ENCODE measurements at regions not wholly inside any gene's neighbourhood (a gene's known extent, or its start where the extent isn't known, plus 50 kb on each side); places are given as distances from the start of the nearest gene placed in this dataset.
"Not testable (repeated sequence)": the region's sequence is repeated elsewhere in the genome, so short reads cannot be mapped to it uniquely, and the experiment has no call there.

GRCh38 chr15:85274315-85275050 lies 105.9 kb upstream of the AKAP13 start:
- Histone ChIP-seq H3K9ac (ENCODE audit: low read length) (no peak overlapping the region), H3K27ac (ENCODE audit: low read depth, low read length) (no peak overlapping the region), H3K4me3 (ENCODE audit: low read depth, low read length) (no peak overlapping the region), H3K27me3 (ENCODE audit: control insufficient read depth, insufficient read depth, low read length) (no peaks in the 10 kb centered on the region), H3K9me3 (ENCODE audit: control insufficient read depth, insufficient read depth, low read depth, low read length) (no peaks in the 10 kb centered on the region), H3K36me3 (ENCODE audit: control insufficient read depth, insufficient read depth, low read length) (no peaks in the 10 kb centered on the region), H3K4me1 (ENCODE audit: control insufficient read depth, insufficient read depth, low read length) (no peaks in the 10 kb centered on the region)

- no peak overlapping the region for H3K27ac ChIP-seq (ENCODE audit: low read depth, low read length)
- H3K27me3 ChIP-seq (ENCODE audit: control insufficient read depth, insufficient read depth, low read length), result no peaks in the 10 kb centered on the region
- no peaks in the 10 kb centered on the region for H3K36me3 ChIP-seq (ENCODE audit: control insufficient read depth, insufficient read depth, low read length)
- H3K4me3 ChIP-seq (ENCODE audit: low read depth, low read length), result no peak overlapping the region
- H3K9me3 ChIP-seq (ENCODE audit: control insufficient read depth, insufficient read depth, low read depth, low read length), result no peaks in the 10 kb centered on the region
- no peaks in the 10 kb centered on the region for H3K4me1 ChIP-seq (ENCODE audit: control insufficient read depth, insufficient read depth, low read length)
- H3K9ac ChIP-seq (ENCODE audit: low read length), result no peak overlapping the region
These were observed 103.9 kb upstream of the AKAP13 start for GRCh38 chr15:85276508-85276907.

- Histone ChIP-seq H3K36me3 (ENCODE audit: control insufficient read depth, insufficient read depth, low read length) (no peaks in the 10 kb centered on the region), H3K9me3 (ENCODE audit: control insufficient read depth, insufficient read depth, low read depth, low read length) (no peaks in the 10 kb centered on the region)
These were observed 103.5 kb upstream of the AKAP13 start for GRCh38 chr15:85276921-85277320.

GRCh38 chr15:85277847-85278370 lies 102.5 kb upstream of the AKAP13 start:
- Histone ChIP-seq H3K36me3 (ENCODE audit: control insufficient read depth, insufficient read depth, low read length) (no peaks in the 10 kb centered on the region), H3K9ac (ENCODE audit: low read length) (no peak overlapping the region), H3K9me3 (ENCODE audit: control insufficient read depth, insufficient read depth, low read depth, low read length) (no peaks in the 10 kb centered on the region), H3K27me3 (ENCODE audit: control insufficient read depth, insufficient read depth, low read length) (no peaks in the 10 kb centered on the region; the same call in 1 of the 2 replicates), H3K4me1 (ENCODE audit: control insufficient read depth, insufficient read depth, low read length) (no peaks in the 10 kb centered on the region), H3K4me3 (ENCODE audit: low read depth, low read length) (no peak overlapping the region), H3K27ac (ENCODE audit: low read depth, low read length) (no peak overlapping the region)

More at GRCh38 chr15:85276921-85277320, 103.5 kb upstream of the AKAP13 start:
- Histone ChIP-seq H3K4me1 (ENCODE audit: control insufficient read depth, insufficient read depth, low read length) (no peaks in the 10 kb centered on the region), H3K27me3 (ENCODE audit: control insufficient read depth, insufficient read depth, low read length) (no peaks in the 10 kb centered on the region), H3K4me3 (ENCODE audit: low read depth, low read length) (no peak overlapping the region), H3K27ac (ENCODE audit: low read depth, low read length) (no peak overlapping the region), H3K9ac (ENCODE audit: low read length) (no peak overlapping the region)

- no peak overlapping the region for H3K9ac ChIP-seq (ENCODE audit: low read length)
- no peak overlapping the region for H3K27ac ChIP-seq (ENCODE audit: low read depth, low read length)
- H3K4me1 ChIP-seq (ENCODE audit: control insufficient read depth, insufficient read depth, low read length), result no peaks in the 10 kb centered on the region
These were observed 100.2 kb upstream of the AKAP13 start for GRCh38 chr15:85280203-85280602.

GRCh38 chr15:85281293-85281882 lies 99.0 kb upstream of the AKAP13 start:
- H3K36me3 ChIP-seq (ENCODE audit: control insufficient read depth, insufficient read depth, low read length), result no peaks in the 10 kb centered on the region
- no peak overlapping the region for H3K9ac ChIP-seq (ENCODE audit: low read length)
- no peaks in the 10 kb centered on the region for H3K4me1 ChIP-seq (ENCODE audit: control insufficient read depth, insufficient read depth, low read length)
- H3K4me3 ChIP-seq (ENCODE audit: low read depth, low read length), result no peak overlapping the region
- no peaks in the 10 kb centered on the region for H3K9me3 ChIP-seq (ENCODE audit: control insufficient read depth, insufficient read depth, low read depth, low read length)
- H3K27me3 ChIP-seq (ENCODE audit: control insufficient read depth, insufficient read depth, low read length), result no peaks in the 10 kb centered on the region; the same call in 1 of the 2 replicates
- no peak overlapping the region for H3K27ac ChIP-seq (ENCODE audit: low read depth, low read length)

More at GRCh38 chr15:85280203-85280602, 100.2 kb upstream of the AKAP13 start:
- Histone ChIP-seq H3K27me3 (ENCODE audit: control insufficient read depth, insufficient read depth, low read length) (no peaks in the 10 kb centered on the region; the same call in 1 of the 2 replicates), H3K9me3 (ENCODE audit: control insufficient read depth, insufficient read depth, low read depth, low read length) (no peaks in the 10 kb centered on the region), H3K4me3 (ENCODE audit: low read depth, low read length) (no peak overlapping the region), H3K36me3 (ENCODE audit: control insufficient read depth, insufficient read depth, low read length) (no peaks in the 10 kb centered on the region)

GRCh38 chr15:85282504-85283115 lies 97.8 kb upstream of the AKAP13 start:
- H3K36me3 ChIP-seq (ENCODE audit: control insufficient read depth, insufficient read depth, low read length), result no peaks in the 10 kb centered on the region
- no peaks in the 10 kb centered on the region; the same call in 1 of the 2 replicates for H3K27me3 ChIP-seq (ENCODE audit: control insufficient read depth, insufficient read depth, low read length)
- no peaks in the 10 kb centered on the region for H3K9me3 ChIP-seq (ENCODE audit: control insufficient read depth, insufficient read depth, low read depth, low read length)
- no peak overlapping the region for H3K9ac ChIP-seq (ENCODE audit: low read length)
- no peaks in the 10 kb centered on the region for H3K4me1 ChIP-seq (ENCODE audit: control insufficient read depth, insufficient read depth, low read length)
- no peak overlapping the region for H3K27ac ChIP-seq (ENCODE audit: low read depth, low read length)
- H3K4me3 ChIP-seq (ENCODE audit: low read depth, low read length), result no peak overlapping the region

GRCh38 chr15:85283815-85284214 lies 96.6 kb upstream of the AKAP13 start:
- not testable (repeated sequence) for H3K9ac ChIP-seq (ENCODE audit: low read length); H3K27ac ChIP-seq (ENCODE audit: low read depth, low read length); H3K27me3 ChIP-seq (ENCODE audit: control insufficient read depth, insufficient read depth, low read length); H3K4me1 ChIP-seq (ENCODE audit: control insufficient read depth, insufficient read depth, low read length); H3K9me3 ChIP-seq (ENCODE audit: control insufficient read depth, insufficient read depth, low read depth, low read length); H3K4me3 ChIP-seq (ENCODE audit: low read depth, low read length); H3K36me3 ChIP-seq (ENCODE audit: control insufficient read depth, insufficient read depth, low read length)

GRCh38 chr15:85284497-85284896 lies 95.9 kb upstream of the AKAP13 start:
- Histone ChIP-seq H3K9me3 (ENCODE audit: control insufficient read depth, insufficient read depth, low read depth, low read length) (no peaks in the 10 kb centered on the region), H3K36me3 (ENCODE audit: control insufficient read depth, insufficient read depth, low read length) (no peaks in the 10 kb centered on the region), H3K27me3 (ENCODE audit: control insufficient read depth, insufficient read depth, low read length) (no peaks in the 10 kb centered on the region; the same call in 1 of the 2 replicates), H3K9ac (ENCODE audit: low read length) (no peak overlapping the region), H3K4me3 (ENCODE audit: low read depth, low read length) (no peak overlapping the region), H3K4me1 (ENCODE audit: control insufficient read depth, insufficient read depth, low read length) (no peaks in the 10 kb centered on the region), H3K27ac (ENCODE audit: low read depth, low read length) (no peak overlapping the region)

GRCh38 chr15:85289677-85290365 lies 90.6 kb upstream of the AKAP13 start:
- Histone ChIP-seq H3K27me3 (ENCODE audit: control insufficient read depth, insufficient read depth, low read length) (no peaks in the 10 kb centered on the region), H3K4me1 (ENCODE audit: control insufficient read depth, insufficient read depth, low read length) (no peaks in the 10 kb centered on the region), H3K36me3 (ENCODE audit: control insufficient read depth, insufficient read depth, low read length) (no peaks in the 10 kb centered on the region), H3K27ac (ENCODE audit: low read depth, low read length) (no peak overlapping the region), H3K9me3 (ENCODE audit: control insufficient read depth, insufficient read depth, low read depth, low read length) (no peaks in the 10 kb centered on the region), H3K9ac (ENCODE audit: low read length) (no peak overlapping the region), H3K4me3 (ENCODE audit: low read depth, low read length) (no peak overlapping the region)
